ENCODE measurements at regions not wholly inside any gene's neighbourhood (a gene's known extent, or its start where the extent isn't known, plus 50 kb on each side); places are given as distances from the start of the nearest gene placed in this dataset.
A peak's percentile ranks its signal among the peaks of the same experiment; 100 is the strongest.

DNA sequence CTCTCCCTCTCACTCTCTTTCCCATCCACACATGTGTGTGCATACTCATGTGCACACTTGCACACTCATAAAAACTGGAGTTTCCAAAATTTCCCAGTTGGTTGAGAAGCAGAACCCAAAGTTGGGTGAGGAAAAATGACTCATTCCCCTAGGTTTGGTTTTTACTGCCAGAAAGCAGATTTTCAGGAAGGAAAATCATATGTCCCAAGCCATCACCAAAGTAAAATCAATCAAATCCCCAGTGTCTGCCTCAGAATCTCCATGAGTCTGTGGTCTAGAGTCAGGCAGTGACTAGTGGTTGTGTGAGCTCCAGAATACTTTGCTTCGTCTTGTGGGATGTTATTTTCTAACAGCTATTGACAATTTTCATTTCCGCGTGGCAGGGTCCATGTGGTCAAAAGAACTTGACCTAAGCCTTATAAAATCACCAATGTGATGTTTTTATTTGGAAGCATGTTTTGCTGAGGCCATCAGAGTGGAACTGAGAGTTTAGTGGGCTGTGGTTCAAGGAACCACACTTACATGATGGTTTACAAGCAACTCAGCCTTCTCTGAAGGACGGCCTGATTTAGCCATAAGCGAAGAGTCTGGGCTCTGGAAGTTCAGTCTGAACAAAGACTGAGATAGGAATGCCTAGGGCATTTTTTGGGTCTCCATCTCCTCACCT, 81.9 kb upstream of the CCN6 start:
- Histone ChIP-seq H3K9ac (ENCODE audit: low read depth in 2 of 2, low read length in 2 of 2) (no peak overlapping the region), H3K4me1 (no peaks in the 10 kb centered on the region), H3K36me3 (no peaks in the 10 kb centered on the region), H3K9me3 (no peaks in the 10 kb centered on the region), H3K4me3 (no peak overlapping the region), H3K27me3 (no peaks in the 10 kb centered on the region), H3K27ac (no peak overlapping the region)
- TF ChIP-seq CTCF (IDR thresholded peaks at IDR 0.05): no peak
- intact Hi-C loops (cut with DNase I): no loop called here
- no peak for DNase-seq

DNA sequence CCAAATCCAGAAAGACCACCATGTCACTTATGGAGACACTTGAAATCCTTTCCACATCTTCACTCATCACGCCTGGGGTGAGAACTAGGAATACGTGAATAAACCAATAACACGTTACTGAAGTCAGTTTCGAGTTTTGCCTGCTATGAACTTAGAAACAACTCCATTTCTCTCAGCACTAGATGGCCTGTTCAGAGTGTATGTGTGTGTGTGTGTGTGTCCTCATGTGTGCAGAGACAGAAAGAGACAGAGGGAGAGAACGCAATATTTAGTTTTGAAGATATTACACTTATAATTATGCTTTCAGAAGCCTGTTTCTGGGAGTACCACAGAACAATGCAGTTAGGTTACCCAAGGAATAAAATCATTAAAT, 81.2 kb upstream of the CCN6 start:
- no peak for TF ChIP-seq CTCF (IDR thresholded peaks at IDR 0.05)
- no peaks in the 10 kb centered on the region for H3K4me1 ChIP-seq
- peak overlapping the region; percentile 42 for H3K27ac ChIP-seq
- no peak overlapping the region for H3K9ac ChIP-seq (ENCODE audit: low read depth in 2 of 2, low read length in 2 of 2)
- H3K4me3 ChIP-seq: no peak overlapping the region
- H3K36me3 ChIP-seq: no peaks in the 10 kb centered on the region
- no peaks in the 10 kb centered on the region for H3K27me3 ChIP-seq
- H3K9me3 ChIP-seq: no peaks in the 10 kb centered on the region
- intact Hi-C loops (cut with DNase I): no loop called here
- no peak for DNase-seq

- TF ChIP-seq CTCF (IDR thresholded peaks at IDR 0.05): no peak
- Histone ChIP-seq H3K27me3 (no peaks in the 10 kb centered on the region), H3K36me3 (no peaks in the 10 kb centered on the region), H3K9me3 (no peaks in the 10 kb centered on the region), H3K27ac (peak overlapping the region; percentile 42), H3K4me1 (no peaks in the 10 kb centered on the region), H3K4me3 (no peak overlapping the region), H3K9ac (ENCODE audit: low read depth in 2 of 2, low read length in 2 of 2) (no peak overlapping the region)
- intact Hi-C loops (cut with DNase I): no loop called here
- no peak for DNase-seq
Measured at GRCh38 chr6:111973118-111973761, 80.7 kb upstream of the CCN6 start.

DNA sequence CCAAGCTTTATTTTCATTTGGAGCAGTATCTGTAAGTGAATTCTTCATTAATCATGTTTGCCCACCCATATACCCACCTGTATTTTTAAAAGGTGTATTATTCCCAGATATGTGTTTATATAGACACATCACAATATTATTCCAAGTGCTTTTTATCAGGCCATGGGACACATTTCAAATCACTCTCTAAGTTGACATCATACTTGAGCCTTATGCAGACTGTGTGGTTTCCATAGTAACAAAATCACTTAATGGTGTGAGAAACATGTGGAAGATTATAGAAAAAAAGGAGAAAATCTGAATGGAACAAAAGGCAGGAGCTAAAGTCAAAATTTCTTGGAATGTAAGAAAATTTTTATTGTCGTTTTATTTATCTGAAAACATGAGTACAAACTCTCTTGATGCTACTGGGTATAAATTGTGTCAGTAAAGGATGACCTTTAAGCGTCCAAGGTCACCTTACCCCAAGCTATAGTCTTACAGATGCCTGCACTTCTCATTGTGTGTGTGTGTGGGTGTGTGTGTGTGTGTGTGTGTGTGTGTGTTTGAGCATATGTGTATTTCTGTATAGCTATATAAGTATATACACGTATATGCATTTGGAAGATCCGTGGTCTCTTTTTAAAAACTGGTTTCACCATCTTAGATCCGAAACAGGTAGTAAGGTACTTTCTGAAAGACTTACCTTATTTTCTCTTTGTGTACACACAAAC, 79.8 kb upstream of the CCN6 start:
- Histone ChIP-seq H3K4me1 (no peaks in the 10 kb centered on the region), H3K4me3 (no peak overlapping the region), H3K9ac (ENCODE audit: low read depth in 2 of 2, low read length in 2 of 2) (no peak overlapping the region), H3K9me3 (no peaks in the 10 kb centered on the region), H3K27ac (peak overlapping the region; percentile 42), H3K27me3 (no peaks in the 10 kb centered on the region), H3K36me3 (no peaks in the 10 kb centered on the region)
- intact Hi-C loops (cut with DNase I): no loop called here
- TF ChIP-seq CTCF (IDR thresholded peaks at IDR 0.05): no peak
- no peak for DNase-seq

GRCh38 chr6:111975466-111975865, 78.4 kb upstream of the CCN6 start:
- Histone ChIP-seq H3K9ac (ENCODE audit: low read depth in 2 of 2, low read length in 2 of 2) (no peak overlapping the region), H3K27ac (no peak overlapping the region), H3K9me3 (no peaks in the 10 kb centered on the region), H3K4me3 (no peak overlapping the region), H3K4me1 (no peaks in the 10 kb centered on the region), H3K27me3 (no peaks in the 10 kb centered on the region), H3K36me3 (no peaks in the 10 kb centered on the region)
- intact Hi-C loops (cut with DNase I): no loop called here
- no peak for DNase-seq
- TF ChIP-seq CTCF (IDR thresholded peaks at IDR 0.05): no peak

All from colonic mucosa (tissue), 4 donors.